Stomach (tissue), 4 donors: ENCODE measurements at regions not wholly inside any gene's neighbourhood (a gene's known extent, or its start where the extent isn't known, plus 50 kb on each side); places are given as distances from the start of the nearest gene placed in this dataset.

Source experiments
- CTCF ChIP-seq, 7 experiments: fragments of 450-650 bp in 4 of 7; fragments of 200-600 bp in 3 of 7; sonication (generic) in 3 of 7; IDR thresholded peaks; one replicate each; pipeline ENCODE4 v1.5.1; 2016 to 2019; ENCODE audit warnings: antibody characterized with exemption in 7 of 7, control low read depth in 2 of 7, mild to moderate bottlenecking in 1 of 7
- EP300 ChIP-seq: sonication (generic); formaldehyde crosslinking; IDR thresholded peaks from one replicate; pipeline ENCODE4 v1.6.1; 2017; ENCODE audit warnings: antibody characterized with exemption
- POLR2A ChIP-seq, 4 donors: fragments of 450-650 bp; IDR thresholded peaks; one replicate each; pipeline ENCODE4 v1.6.1; 2016; ENCODE audit warnings: antibody characterized with exemption in 4 of 4, control low read depth in 2 of 4, mild to moderate bottlenecking in 1 of 4, moderate library complexity in 1 of 4

- TF ChIP-seq CTCF (IDR thresholded peaks at IDR 0.05) (no peak), EP300 (no peak), POLR2A (IDR thresholded peaks at IDR 0.05) (no peak)
Measured at GRCh38 chr16:87066133-87067002, 250.8 kb downstream of the C16orf95 start.
